ENCODE measurements at regions not wholly inside any gene's neighbourhood (a gene's known extent, or its start where the extent isn't known, plus 50 kb on each side); places are given as distances from the start of the nearest gene placed in this dataset.

DNA sequence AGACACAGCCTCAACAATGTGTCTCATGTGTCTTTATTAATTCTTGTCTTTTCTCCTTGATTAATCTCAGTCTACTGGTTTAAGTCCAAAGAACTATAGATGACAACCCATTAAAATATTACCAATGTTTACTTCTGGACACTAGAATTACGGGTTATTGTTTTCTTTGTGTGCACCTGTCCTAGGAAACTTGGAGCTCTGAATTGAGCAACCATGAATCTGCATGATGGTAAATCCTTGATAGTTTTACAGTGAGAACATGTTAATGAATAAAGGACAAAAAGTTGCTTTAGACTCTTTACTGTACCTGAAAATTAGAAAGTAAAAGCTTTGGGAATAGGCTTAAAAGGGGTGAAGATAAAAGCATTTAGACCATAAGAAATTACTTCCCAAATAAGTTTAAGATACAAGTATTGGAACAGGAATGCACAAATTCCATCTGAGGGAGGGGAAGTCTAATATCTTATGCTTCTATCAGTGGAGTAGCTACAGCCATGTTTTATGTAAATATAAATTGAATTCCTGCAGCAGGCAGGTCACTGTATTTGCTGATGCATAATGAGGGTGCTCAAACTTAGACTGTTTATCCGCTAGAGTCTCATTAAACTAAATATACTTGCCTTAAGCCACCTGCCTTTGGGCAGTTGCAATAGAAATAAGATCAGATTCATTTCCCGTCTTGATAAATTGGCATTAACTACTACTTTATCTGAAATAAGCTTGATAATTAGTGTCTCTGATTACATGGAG lies 603.7 kb upstream of the GCFC2 start:
- H3K9me2 ChIP-seq (replicated peaks; ENCODE audit: insufficient read depth, low read length) = no peaks in the 10 kb centered on the region
- H2AFZ ChIP-seq (ENCODE audit: low read length) = no peak overlapping the region
- no peak overlapping the region for H3K4me2 ChIP-seq (ENCODE audit: low read depth, low read length)
- no peaks in the 10 kb centered on the region for H3K4me1 ChIP-seq (ENCODE audit: low read length)
- H3K36me3 ChIP-seq (replicated peaks; ENCODE audit: insufficient read depth, low read length) = no peaks in the 10 kb centered on the region
- H3F3A ChIP-seq (ENCODE audit: insufficient read depth, low read length) = no peaks in the 10 kb centered on the region
- no peaks in the 10 kb centered on the region for H3K79me2 ChIP-seq (ENCODE audit: low read length)
- no peaks in the 10 kb centered on the region for H3K27me3 ChIP-seq (replicated peaks; ENCODE audit: insufficient read depth, low read length)
- TF ChIP-seq EZH2 (optimal IDR thresholded peaks at IDR 0.05; ENCODE audit: low read depth, low read length) = no peak
- TF ChIP-seq EZH2phosphoT487 (IDR thresholded peaks at IDR 0.05; ENCODE audit: low read length) = no peak
- TF ChIP-seq, protein P1, sequence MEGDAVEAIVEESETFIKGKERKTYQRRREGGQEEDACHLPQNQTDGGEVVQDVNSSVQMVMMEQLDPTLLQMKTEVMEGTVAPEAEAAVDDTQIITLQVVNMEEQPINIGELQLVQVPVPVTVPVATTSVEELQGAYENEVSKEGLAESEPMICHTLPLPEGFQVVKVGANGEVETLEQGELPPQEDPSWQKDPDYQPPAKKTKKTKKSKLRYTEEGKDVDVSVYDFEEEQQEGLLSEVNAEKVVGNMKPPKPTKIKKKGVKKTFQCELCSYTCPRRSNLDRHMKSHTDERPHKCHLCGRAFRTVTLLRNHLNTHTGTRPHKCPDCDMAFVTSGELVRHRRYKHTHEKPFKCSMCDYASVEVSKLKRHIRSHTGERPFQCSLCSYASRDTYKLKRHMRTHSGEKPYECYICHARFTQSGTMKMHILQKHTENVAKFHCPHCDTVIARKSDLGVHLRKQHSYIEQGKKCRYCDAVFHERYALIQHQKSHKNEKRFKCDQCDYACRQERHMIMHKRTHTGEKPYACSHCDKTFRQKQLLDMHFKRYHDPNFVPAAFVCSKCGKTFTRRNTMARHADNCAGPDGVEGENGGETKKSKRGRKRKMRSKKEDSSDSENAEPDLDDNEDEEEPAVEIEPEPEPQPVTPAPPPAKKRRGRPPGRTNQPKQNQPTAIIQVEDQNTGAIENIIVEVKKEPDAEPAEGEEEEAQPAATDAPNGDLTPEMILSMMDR (IDR thresholded peaks at IDR 0.05; ENCODE audit: low read length) = no peak
- DNase-seq = no peak
- no peaks in the 10 kb centered on the region for H4K20me1 ChIP-seq (ENCODE audit: insufficient read depth, low read length)
- H3K9me3 ChIP-seq (replicated peaks; ENCODE audit: insufficient read depth, low read length) = no peaks in the 10 kb centered on the region
- H3K27ac ChIP-seq (ENCODE audit: low read length) = no peak overlapping the region
- H3K9ac ChIP-seq (ENCODE audit: low read length) = no peak overlapping the region
- no peak overlapping the region for H3K4me3 ChIP-seq (ENCODE audit: low read length)

DNA sequence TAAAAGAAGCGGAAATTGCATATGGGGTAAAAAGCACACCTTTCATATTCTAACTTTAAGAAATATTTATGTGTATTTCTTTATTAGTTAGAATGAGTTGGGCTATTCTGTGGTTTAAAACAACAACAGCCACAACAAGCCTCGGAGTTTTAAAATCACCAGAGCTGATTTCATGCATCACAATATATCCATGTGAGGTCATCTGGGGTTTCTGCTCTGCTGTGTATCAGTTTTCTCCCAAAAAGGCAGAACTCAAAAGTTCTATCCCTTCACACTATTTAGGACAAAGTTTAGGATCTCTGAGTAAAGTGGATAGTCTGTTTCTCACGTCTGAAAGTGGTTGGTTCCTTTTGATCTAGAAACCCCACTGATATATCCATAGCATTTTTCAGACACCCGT lies 601.5 kb upstream of the GCFC2 start:
- no peak overlapping the region for H3K9ac ChIP-seq (ENCODE audit: low read length)
- H3K36me3 ChIP-seq (replicated peaks; ENCODE audit: insufficient read depth, low read length) = no peaks in the 10 kb centered on the region
- H2AFZ ChIP-seq (ENCODE audit: low read length) = no peak overlapping the region
- H4K20me1 ChIP-seq (ENCODE audit: insufficient read depth, low read length) = no peaks in the 10 kb centered on the region
- no peaks in the 10 kb centered on the region for H3K9me2 ChIP-seq (replicated peaks; ENCODE audit: insufficient read depth, low read length)
- H3K4me3 ChIP-seq (ENCODE audit: low read length) = no peak overlapping the region
- H3K4me1 ChIP-seq (ENCODE audit: low read length) = peaks cover 15% of the 10 kb centered on the region
- no peaks in the 10 kb centered on the region for H3F3A ChIP-seq (ENCODE audit: insufficient read depth, low read length)
- no peaks in the 10 kb centered on the region for H3K27me3 ChIP-seq (replicated peaks; ENCODE audit: insufficient read depth, low read length)
- H3K79me2 ChIP-seq (ENCODE audit: low read length) = no peaks in the 10 kb centered on the region
- TF ChIP-seq, protein P1 (IDR thresholded peaks at IDR 0.05; ENCODE audit: low read length) = no peak
- TF ChIP-seq EZH2phosphoT487 (IDR thresholded peaks at IDR 0.05; ENCODE audit: low read length) (no peak), EZH2 (optimal IDR thresholded peaks at IDR 0.05; ENCODE audit: low read depth, low read length) (no peak)
- DNase-seq = no peak
- no peak overlapping the region for H3K27ac ChIP-seq (ENCODE audit: low read length)
- no peak overlapping the region for H3K4me2 ChIP-seq (ENCODE audit: low read depth, low read length)
- no peaks in the 10 kb centered on the region for H3K9me3 ChIP-seq (replicated peaks; ENCODE audit: insufficient read depth, low read length)

DNA sequence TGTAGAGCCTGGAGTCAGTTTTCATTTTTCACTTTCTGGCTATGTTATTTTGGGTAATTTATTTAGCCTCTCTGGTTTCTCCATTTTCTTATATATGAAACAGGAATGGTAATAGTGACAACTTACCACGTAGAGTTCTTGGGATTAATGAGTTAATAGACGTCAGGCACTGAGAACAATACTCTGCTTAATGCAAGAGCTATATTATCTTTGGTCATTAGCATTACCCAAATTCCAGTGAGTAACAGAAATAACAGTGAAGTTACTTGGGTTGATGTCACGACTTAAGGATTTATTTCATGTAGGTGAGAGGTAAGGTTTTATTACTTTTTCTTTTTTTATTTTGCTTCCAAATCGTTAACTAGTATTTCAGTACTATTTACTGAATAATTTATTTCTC lies 601.0 kb upstream of the GCFC2 start:
- Histone ChIP-seq H2AFZ (ENCODE audit: low read length) (no peak overlapping the region), H4K20me1 (ENCODE audit: insufficient read depth, low read length) (no peaks in the 10 kb centered on the region), H3K4me2 (ENCODE audit: low read depth, low read length) (no peak overlapping the region), H3K4me1 (ENCODE audit: low read length) (peaks cover 16% of the 10 kb centered on the region), H3K9me3 (replicated peaks; ENCODE audit: insufficient read depth, low read length) (no peaks in the 10 kb centered on the region), H3K79me2 (ENCODE audit: low read length) (no peaks in the 10 kb centered on the region), H3K4me3 (ENCODE audit: low read length) (no peak overlapping the region), H3K9me2 (replicated peaks; ENCODE audit: insufficient read depth, low read length) (no peaks in the 10 kb centered on the region), H3F3A (ENCODE audit: insufficient read depth, low read length) (no peaks in the 10 kb centered on the region), H3K9ac (ENCODE audit: low read length) (no peak overlapping the region), H3K36me3 (replicated peaks; ENCODE audit: insufficient read depth, low read length) (no peaks in the 10 kb centered on the region), H3K27me3 (replicated peaks; ENCODE audit: insufficient read depth, low read length) (no peaks in the 10 kb centered on the region), H3K27ac (ENCODE audit: low read length) (no peak overlapping the region)
- TF ChIP-seq, protein P1 (IDR thresholded peaks at IDR 0.05; ENCODE audit: low read length) = no peak
- TF ChIP-seq EZH2 (optimal IDR thresholded peaks at IDR 0.05; ENCODE audit: low read depth, low read length) (no peak), EZH2phosphoT487 (IDR thresholded peaks at IDR 0.05; ENCODE audit: low read length) (no peak)
- no peak for DNase-seq
